HG03025 (cell line): ENCODE measurements at regions not wholly inside any gene's neighbourhood (a gene's known extent, or its start where the extent isn't known, plus 50 kb on each side); places are given as distances from the start of the nearest gene placed in this dataset.
"Not testable (repeated sequence)": the region's sequence is repeated elsewhere in the genome, so short reads cannot be mapped to it uniquely, and the experiment has no call there.

Source experiments
- ATAC-seq: cut with Tn5 transposase; IDR thresholded peaks from one replicate; pipeline ENCODE4 v1.9.1; 2021; ENCODE audit warnings: mild to moderate bottlenecking, moderate library complexity; ENCODE audit not compliant: unreplicated experiment, low FRiP score

DNA sequence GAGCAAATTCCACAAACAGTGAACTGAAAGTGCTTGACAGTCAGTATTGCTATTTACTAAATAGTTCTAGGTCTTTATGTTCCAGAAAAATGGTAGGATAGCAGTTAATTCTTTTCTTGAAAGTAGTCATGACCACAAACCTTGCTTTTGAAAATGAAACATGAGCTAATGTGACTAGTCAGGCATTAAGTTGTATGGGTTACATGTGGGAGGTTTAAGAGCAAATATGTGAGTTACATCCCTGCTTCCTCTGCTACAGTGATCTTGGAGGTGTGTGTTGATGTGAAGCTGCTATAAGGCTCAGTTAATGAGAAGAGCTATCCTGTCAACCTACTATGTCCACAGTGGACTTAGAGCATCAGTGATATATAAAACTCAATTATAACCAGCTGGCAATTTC is 741.6 kb downstream of the FSCB start:
- no peak for ATAC-seq

DNA sequence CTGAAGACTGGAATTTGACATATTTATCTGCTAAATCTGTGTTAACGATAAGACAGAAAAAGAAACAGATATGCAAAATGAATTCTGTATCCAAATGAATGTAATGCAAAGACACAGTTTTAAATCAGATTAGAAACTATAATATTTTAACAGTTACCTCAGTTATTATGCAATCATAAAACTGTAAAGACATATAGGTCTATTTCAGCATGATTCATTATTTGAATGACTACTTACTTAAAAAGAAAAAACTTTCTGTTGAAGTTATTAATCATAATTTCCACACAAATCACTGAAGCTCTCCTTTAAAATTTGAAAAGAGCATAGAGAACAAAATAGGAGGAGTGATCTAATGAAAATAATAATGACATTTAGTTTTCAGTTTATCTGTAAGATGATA is 742.6 kb downstream of the FSCB start:
- ATAC-seq = no peak

DNA sequence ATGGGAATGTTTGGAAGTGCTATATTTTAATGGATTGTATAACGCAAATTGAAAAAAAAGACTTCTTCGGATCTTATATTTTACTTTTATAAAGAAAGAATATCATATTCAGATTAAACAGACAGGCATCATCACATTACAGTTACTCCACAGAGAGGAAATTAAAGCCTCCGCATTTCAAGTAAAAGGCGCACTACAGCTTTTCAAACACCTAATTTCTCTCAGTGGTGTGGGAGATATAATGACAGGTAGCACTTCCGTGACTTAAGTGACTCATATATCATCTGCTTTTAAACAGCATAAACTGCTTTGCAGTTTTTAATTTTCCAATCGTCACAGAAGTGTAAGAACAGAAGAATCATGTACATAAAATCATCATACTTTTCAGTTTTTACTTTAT is 751.4 kb downstream of the FSCB start:
- ATAC-seq = no peak

DNA sequence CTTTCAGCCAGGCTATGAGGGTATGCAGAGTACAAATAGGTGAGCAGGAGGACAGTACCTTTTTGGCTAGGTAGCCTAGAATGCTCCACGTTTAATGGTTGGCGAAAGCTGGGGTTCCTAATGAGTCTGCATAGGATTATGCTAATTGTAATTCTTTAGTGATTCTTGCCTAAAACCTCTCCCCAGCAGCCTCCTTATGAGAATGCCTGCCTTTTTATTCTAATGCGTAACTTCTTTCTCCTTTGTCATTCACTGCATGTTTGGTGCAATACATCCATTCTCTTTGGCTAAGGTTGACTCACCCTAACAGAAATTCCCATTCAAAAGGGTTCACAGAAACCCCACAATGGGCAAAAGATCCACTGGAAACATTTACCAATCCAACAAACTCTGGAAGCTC is 752.2 kb downstream of the FSCB start:
- ATAC-seq = no peak

DNA sequence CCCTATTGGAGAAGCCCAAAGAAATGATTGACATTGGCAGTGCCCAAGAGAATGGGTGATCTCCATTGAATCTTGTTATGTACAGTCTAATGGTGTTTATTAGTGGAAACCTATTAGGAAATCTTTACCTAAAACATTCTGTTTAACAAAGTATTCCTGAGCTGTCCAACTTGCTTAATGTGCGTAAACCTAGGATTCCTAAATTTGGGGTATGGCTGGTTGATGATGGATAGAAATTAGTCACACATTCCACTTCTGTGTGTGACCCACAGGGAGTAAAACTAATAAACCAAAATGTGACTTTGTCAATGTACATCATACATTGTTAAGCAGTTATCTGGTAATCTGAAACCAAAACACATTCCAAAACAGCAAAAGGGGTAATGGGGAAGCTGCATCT is 761.3 kb downstream of the FSCB start:
- ATAC-seq = no peak

DNA sequence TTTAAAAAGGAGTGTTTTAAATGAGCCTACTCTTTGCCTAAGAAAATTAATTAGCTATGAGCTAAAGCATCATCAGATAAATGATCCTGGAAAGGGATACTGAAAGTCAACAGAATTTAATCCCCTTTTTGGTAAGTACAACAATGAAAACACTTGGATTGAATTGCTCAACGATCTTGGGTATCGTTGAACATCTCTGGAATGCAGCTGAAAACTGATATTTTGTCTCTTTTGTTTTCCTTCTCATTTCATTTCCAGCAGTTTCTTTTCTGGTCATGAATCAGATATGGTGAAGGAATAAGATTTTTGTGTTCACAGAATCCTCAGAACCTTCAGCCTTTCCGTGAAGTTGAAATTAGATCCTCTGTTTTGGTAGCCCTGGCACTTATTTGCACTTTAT is 771.2 kb downstream of the FSCB start:
- no peak for ATAC-seq

DNA sequence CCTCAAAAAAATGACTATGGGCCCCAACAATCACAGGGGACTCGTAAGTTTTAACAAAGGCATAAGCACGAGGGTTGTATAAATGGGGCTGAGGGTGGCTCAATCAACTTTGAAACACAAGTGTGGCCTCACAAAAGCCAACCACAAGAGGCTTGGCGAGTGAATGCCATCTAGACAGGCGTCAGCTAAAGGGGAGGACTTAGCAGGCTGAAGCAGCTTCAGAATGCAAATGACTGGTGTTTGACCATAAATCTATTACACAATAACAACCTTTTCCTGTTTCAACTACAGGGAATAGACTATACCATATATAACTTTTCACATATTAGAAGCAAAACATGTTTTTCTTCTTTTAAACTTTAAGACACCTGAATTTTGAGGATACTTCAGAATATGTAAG is 777.9 kb downstream of the FSCB start:
- ATAC-seq = no peak

DNA sequence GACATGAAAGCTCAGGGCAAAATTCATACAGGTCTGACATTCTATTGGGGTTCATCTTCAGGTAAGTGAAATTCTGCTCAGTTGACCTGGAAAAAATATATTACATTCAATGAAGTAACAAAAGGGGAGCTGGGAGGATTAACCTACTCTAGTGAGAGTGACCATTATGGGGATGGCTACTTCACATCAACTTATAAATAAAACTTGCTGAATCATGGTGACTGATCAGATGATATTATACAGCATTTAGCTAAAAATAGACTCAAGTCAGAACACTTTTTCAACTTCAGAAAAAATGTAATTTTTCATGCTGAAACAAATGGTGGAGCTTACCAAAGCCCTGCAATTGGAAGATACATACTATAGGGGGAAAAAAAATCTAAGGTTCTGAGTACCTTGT is 800.2 kb downstream of the FSCB start:
- no peak for ATAC-seq

DNA sequence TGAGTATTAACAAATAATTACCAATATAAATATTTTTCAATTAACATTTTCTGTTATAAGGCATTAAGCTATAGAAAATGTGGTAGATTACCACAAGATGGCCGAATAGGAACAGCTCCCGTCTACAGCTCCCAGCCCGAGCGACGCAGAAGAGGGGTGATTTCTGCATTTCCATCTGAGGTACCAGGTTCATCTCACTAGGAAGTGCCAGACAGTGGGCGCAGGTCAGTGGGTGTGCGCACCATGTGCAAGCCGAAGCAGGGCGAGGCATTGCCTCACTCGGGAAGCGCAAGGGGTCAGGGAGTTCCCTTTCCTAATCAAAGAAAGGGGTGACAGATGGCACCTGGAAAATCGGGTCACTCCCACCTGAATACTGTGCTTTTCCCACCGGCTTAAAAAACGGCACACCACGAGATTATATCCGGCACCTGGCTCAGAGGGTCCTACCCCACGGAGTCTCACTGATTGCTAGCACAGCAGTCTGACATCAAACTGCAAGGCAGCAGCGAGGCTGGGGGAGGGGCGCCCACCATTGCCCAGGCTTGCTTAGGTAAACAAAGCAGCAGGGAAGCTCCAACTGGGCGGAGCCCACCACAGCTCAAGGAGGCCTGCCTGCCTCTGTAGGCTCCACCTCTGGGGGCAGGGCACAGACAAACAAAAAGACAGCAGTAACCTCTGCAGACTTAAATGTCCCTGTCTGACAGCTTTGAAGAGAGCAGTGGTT is 808.4 kb downstream of the FSCB start:
- ATAC-seq = not testable (repeated sequence)

DNA sequence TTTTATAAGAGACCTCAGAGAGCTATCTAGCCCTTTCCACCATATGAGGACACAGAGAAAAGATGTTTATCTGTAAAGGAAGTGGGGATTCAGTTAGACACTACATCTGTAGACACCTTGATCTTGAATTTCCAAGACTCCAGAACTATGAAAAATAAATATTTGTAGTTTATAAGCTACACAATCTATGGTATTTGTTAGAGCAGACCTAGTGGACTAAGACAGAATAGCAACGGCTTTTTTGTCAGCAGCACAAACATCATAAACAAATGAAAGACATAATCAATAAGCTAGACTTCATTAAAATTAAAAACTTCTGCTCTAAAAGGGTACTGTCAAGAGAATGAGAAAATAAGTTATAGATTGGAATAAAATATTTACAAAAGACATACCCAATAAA is 810.1 kb downstream of the FSCB start:
- ATAC-seq = no peak

DNA sequence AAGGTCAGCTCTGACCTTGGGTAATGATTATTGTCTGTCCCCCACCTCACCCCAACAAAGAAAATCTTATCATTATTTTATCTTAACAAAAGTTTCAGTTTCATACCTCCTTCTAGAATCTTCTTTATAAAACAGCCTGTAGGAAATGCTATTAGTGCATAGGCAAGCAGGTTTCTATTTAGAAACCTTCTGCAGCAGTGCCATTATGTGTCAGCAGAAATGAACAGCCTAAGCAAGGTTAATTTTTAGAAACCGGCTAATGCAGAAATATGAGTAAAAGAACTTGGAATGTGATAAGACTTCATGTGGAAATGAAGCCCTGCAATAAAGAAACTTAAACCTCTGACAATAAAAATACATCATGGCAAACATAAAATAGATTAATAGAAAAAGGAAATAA is 814.4 kb downstream of the FSCB start:
- no peak for ATAC-seq

DNA sequence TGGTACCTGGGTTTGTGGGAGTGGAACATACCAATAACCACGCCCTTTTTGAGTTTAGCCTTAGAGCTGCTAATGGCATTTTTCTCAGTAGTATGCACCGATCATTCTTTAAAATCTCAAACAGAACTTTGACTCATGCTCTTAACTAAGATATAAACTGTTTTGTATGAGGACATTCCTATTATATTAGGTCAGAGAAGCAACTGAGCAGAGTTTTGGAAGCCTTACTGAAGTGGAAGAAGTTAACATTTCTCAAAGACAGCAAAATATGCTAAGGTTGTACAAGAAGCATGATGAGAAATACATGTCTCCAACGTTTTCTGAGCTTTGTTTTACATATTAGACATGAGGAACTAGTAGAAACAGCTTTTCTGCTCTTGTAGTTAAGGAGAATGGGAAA is 819.2 kb downstream of the FSCB start:
- no peak for ATAC-seq

DNA sequence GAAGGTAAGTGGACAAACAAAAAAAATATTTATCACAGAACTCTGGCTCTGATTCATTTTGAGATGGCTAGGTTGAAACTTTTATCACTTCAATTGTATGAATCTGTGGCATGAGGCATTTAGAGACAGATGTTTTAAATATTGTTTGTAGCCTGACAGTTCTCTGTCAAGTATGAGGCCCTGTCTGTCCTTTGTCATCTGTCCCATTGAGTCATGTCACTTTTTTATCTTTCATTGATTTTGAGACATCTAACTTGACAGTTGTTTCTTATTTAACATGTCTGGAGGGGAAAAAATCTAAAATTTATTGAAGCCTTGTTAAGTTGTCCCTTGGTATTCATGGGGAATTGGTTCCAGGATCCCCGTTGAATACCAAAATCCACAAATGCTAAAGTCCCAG is 829.5 kb downstream of the FSCB start:
- ATAC-seq = no peak

DNA sequence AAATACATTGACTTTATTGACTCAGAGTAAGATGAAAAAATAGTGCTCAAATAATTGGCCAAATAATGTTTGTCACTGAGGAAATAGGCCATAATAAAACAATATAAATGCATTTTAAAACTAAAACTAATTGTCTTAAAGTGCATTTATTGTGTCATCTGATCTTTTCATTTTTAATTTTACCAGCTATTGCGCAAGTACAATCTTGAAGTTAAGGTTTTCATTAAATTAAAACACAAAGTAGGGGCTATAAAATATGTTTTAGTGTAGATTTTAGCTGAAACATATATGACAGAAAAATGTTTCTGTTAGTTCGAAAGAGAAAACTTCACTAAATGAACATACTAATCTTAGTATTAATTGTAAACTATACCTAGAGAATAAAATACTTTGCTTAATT is 832.8 kb downstream of the FSCB start:
- no peak for ATAC-seq

DNA sequence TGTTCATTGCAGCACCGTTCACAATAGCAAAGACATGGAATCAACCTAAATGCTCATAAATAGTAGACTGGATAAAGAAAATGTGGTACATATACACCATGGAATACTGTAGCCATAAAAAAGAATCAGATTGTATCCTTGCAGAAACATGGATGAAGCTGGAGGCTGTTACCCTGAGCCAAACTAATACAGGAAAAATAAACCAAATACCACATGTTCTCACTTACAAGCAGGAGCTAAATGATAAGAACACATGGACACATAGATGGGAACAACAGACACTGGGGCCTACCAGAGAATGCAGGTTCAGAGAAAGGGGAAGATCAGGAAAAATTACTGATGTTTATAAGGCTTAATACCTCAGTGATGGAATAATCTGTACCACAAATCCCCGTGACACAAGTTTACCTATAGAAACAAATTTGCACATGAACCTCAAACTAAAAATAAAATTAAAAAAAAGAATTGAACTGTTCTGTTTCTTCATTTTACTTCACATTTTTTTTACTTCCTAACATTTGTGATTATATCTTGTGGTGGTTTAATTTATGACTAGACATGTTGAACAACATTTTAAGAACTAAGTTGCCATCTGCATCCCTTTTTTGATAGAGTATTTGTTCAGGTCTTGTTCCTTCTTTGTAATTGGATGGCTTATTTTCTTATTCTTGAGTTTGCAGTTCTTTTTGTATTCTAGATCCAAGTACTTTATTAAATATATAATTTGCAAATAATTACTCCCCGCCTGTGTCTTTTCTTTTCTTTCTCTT is 835.2 kb downstream of the FSCB start:
- ATAC-seq = no peak

DNA sequence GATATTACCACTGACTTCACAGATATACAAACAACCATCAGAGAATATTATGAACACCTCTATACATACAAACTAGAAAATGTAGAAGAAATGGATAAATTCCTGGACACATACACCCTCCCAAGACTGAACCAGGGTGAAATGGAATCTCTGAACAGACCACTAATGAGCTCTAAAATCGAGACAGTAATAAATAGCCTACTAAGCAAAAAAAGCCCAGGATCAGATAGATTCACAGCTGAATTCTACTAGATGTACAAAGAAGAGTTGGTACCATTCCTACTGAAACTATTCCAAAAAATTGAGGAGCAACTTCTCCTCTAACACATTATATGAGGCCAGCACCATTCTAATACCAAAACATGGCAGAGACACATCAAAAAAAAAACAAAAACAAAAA is 837.7 kb downstream of the FSCB start:
- no peak for ATAC-seq

DNA sequence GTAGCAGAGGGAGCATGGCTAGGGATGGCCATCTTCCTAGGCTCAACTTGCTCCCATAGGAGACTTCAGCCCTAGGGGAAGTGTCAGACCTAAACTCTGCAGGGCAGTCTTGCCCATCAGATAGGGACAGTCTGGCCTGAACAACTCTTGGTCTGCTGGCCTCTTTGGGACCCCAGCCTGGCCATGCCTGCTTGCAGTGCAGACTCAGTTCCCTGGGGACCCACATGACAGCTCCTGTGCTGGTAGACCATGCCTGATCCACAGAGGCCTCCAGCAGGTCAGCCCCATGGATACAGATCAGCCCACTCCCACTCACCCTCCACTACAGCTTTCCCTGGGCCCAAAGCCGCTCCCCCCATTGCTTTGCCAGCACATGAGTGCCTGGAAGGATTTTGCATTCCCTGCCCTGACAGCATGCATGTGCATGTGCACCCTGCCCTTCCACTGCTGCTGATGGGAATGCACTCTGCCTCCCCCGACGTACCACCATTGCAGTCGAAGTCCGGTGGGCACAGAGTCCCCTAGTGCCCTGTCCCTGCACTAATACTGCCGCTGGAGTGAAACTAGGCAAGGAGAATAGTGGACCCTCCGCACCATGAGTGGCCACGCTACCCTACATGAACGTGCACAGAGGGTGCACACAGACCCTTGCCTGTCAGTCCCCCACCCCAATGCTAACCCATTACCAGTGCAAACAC is 841.4 kb downstream of the FSCB start:
- no peak for ATAC-seq

DNA sequence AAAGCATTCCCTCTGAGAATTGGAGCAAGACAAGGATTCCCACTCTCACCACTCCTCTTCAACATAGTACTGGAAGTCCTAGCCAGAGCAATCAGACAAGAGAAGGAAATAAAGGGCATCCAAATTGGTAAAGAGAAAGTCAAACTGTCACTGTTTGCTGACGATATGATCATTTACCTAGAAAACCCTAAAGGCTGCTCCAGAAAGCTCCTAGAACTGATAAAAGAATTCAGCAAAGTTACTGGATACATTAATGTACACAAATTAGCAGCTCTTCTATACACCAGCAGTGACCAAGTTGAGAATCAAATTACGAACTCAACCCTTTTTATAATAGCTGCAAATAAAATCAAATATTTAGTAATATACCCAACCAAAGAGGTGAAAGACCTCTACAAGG is 851.9 kb downstream of the FSCB start:
- not testable (repeated sequence) for ATAC-seq

DNA sequence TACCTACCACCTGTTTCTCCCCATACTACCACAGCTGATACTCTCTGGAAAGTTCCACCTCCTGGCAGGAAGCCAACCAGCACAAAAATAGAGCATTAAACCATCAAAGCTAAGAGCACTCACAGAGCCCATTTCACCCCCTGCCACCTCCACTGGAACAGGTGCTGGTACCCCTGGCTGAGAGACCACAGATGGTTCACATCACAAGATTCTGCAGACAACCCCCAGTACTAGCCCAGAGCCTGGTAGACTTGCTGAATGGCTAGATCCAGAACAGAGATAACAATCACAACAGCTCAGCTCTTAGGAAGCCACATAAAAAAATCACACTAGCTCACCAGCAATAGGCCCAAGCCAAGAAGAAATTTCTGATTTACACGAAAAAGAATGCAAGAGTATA is 855.2 kb downstream of the FSCB start:
- no peak for ATAC-seq

DNA sequence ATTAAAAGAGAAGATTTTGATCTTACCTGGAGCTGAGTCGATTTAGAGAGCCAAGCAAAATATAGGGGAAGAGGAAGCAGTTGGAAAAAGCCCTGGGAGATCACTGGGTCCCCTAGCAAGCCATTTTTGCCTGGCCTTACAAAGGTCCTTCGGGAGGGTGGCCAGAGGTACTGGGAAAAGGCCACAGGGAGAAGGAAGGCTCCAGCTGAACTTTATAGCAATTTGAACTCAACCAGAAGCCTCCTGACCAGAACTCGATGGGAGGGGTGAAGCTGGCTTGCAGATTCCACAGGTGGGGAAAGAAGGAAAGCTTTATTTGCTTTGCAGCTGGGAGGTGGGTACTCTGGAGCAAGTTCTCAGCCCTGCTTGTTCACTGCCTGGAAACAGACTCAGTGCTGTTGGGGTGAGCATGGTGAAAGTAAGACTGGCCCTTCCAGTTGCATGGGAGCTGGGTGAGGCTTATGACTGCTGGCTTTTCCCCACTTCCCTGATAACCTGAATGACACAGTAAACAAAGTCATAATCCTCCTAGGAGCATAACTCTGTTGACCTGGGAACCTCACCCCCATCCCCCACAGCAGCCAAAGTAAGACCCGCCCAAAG is 855.8 kb downstream of the FSCB start:
- ATAC-seq = no peak

DNA sequence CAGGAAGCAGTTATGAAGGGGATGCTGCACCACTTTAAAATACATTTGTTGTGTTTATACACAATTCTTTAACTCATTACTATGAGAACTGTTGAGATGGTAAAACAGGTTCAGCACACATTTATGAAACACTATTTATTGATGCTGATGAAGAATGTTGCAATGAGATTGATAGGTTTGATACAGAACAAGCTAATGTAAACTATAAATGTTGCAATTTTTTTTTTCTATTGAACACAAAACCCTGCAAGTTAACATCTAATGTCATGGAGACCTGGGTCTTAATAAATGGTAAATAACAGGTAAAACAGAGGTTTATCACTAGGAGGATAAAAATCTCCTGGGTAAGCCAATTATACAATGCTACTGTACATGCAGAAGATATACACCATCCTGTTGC is 857.6 kb downstream of the FSCB start:
- ATAC-seq = no peak
